GM23338 (cell line): ENCODE measurements at regions not wholly inside any gene's neighbourhood (a gene's known extent, or its start where the extent isn't known, plus 50 kb on each side); places are given as distances from the start of the nearest gene placed in this dataset.

Experiments
- ATAC-seq: fragments of 200-7000 bp; cut with Tn5 transposase; 3 replicates; pipeline ENCODE4 v1.9.1; 2020
- DNase-seq: peaks from one replicate; pipeline ENCODE4 v3.0.0-alpha.2; 2015; ENCODE audit warnings: low spot score
- H2AFZ ChIP-seq: fragments of 200-600 bp; sonication (generic); 2 replicates; pipeline ENCODE4 v1.8.0; 2016; ENCODE audit warnings: antibody characterized with exemption, mild to moderate bottlenecking, moderate library complexity
- H3F3A ChIP-seq: fragments of 200-600 bp; sonication (generic); replicated peaks from 2 replicates; pipeline ENCODE4 v1.8.0; 2017; ENCODE audit warnings: antibody characterized with exemption, mixed run types, low read depth
- H3K27ac ChIP-seq: fragments of 200-600 bp; sonication (generic); 2 replicates; pipeline ENCODE4 v1.6.1; 2016; ENCODE audit warnings: low read depth
- H3K27me3 ChIP-seq: fragments of 200-600 bp; sonication (generic); 2 replicates; pipeline ENCODE4 v1.8.0; 2016; ENCODE audit warnings: mild to moderate bottlenecking, mixed run types, moderate library complexity; ENCODE audit not compliant: insufficient read depth
- H3K36me3 ChIP-seq: fragments of 200-600 bp; sonication (generic); 2 replicates; pipeline ENCODE4 v1.8.0; 2016; ENCODE audit warnings: mild to moderate bottlenecking; ENCODE audit not compliant: insufficient read depth
- H3K4me1 ChIP-seq: fragments of 200-600 bp; sonication (generic); 2 replicates; pipeline ENCODE4 v1.8.0; 2016; ENCODE audit warnings: mild to moderate bottlenecking, moderate library complexity; ENCODE audit not compliant: insufficient read depth
- H3K4me2 ChIP-seq: fragments of 200-600 bp; sonication (generic); 2 replicates; pipeline ENCODE4 v1.7.1; 2017; ENCODE audit warnings: mixed run types
- H3K4me3 ChIP-seq: fragments of 200-600 bp; sonication (generic); 2 replicates; pipeline ENCODE4 v1.6.1; 2016; ENCODE audit warnings: mixed run types
- H3K79me2 ChIP-seq: fragments of 200-600 bp; sonication (generic); replicated peaks from 2 replicates; pipeline ENCODE4 v1.8.0; 2017; ENCODE audit warnings: mild to moderate bottlenecking; ENCODE audit not compliant: insufficient read depth
- H3K9me2 ChIP-seq: fragments of 200-600 bp; sonication (generic); 2 replicates; pipeline ENCODE4 v1.8.0; 2017; ENCODE audit not compliant: insufficient read depth
- H4K20me1 ChIP-seq: fragments of 200-600 bp; sonication (generic); replicated peaks from 2 replicates; pipeline ENCODE4 v1.8.0; 2017; ENCODE audit warnings: mild to moderate bottlenecking; ENCODE audit not compliant: insufficient read depth
- H3K27ac Mint-ChIP-seq: 2 replicates; pipeline ENCODE4 v1.8.0; 2020; ENCODE audit warnings: inconsistent platforms, mild to moderate bottlenecking, moderate library complexity, mixed read lengths
- H3K27me3 Mint-ChIP-seq: 3 replicates; pipeline ENCODE4 v1.8.0; 2022; ENCODE audit warnings: low read depth, mild to moderate bottlenecking, moderate library complexity, mixed read lengths, inconsistent platforms; ENCODE audit not compliant: insufficient read depth, poor library complexity
- H3K36me3 Mint-ChIP-seq: 3 replicates; pipeline ENCODE4 v1.8.0; 2021; ENCODE audit warnings: low read depth, mild to moderate bottlenecking, inconsistent platforms, moderate library complexity, mixed read lengths
- H3K4me1 Mint-ChIP-seq: 3 replicates; pipeline ENCODE4 v1.8.0; 2020; ENCODE audit warnings: mild to moderate bottlenecking, inconsistent platforms, mixed read lengths
- H3K4me3 Mint-ChIP-seq: 3 replicates; pipeline ENCODE4 v1.8.0; 2021; ENCODE audit warnings: moderate library complexity, mild to moderate bottlenecking, inconsistent platforms, mixed read lengths
- H3K9me3 Mint-ChIP-seq: 3 replicates; pipeline ENCODE4 v1.8.0; 2020; ENCODE audit warnings: moderate library complexity, mild to moderate bottlenecking, inconsistent platforms, mixed read lengths
- CREB1 ChIP-seq: fragments of 250-450 bp; sonication (Bioruptor Pico); IDR thresholded peaks from 2 replicates; pipeline ENCODE4 v1.5.0; 2020; ENCODE audit warnings: low read depth, mild to moderate bottlenecking, moderate library complexity
- CTCF ChIP-seq, 2 experiments: fragments of 200-600 bp in 1 of 2; sonication (generic) in 1 of 2; conservative IDR thresholded peaks; 2 replicates each; pipeline versions ENCODE4 v1.5.1 to v1.6.1; 2016 to 2017; ENCODE audit warnings: antibody characterized with exemption in 2 of 2, low read depth in 2 of 2, mild to moderate bottlenecking in 2 of 2, moderate library complexity in 1 of 2
- EZH2 ChIP-seq: fragments of 200-600 bp; sonication (generic); IDR thresholded peaks from one replicate; pipeline ENCODE4 v1.8.0; 2017; ENCODE audit warnings: antibody characterized with exemption, mild to moderate bottlenecking, low read depth; ENCODE audit not compliant: unreplicated experiment
- EZH2phosphoT487 ChIP-seq: fragments of 200-600 bp; sonication (generic); IDR thresholded peaks from one replicate; pipeline ENCODE4 v1.8.1; 2018; ENCODE audit warnings: antibody characterized with exemption; ENCODE audit not compliant: unreplicated experiment
- JUNB ChIP-seq: IDR thresholded peaks from one replicate; pipeline ENCODE4 v1.6.1; 2016; ENCODE audit warnings: antibody characterized with exemption; ENCODE audit not compliant: unreplicated experiment
- NANOG ChIP-seq: IDR thresholded peaks from 2 replicates; pipeline ENCODE4 v1.6.1; 2016; ENCODE audit warnings: antibody characterized with exemption, borderline replicate concordance
- POLR2AphosphoS5 ChIP-seq: IDR thresholded peaks from 2 replicates; pipeline ENCODE4 v1.6.1; 2016; ENCODE audit warnings: antibody characterized with exemption, low read depth
- STAT1 ChIP-seq: IDR thresholded peaks from one replicate; pipeline ENCODE4 v1.6.1; 2016; ENCODE audit warnings: antibody characterized with exemption; ENCODE audit not compliant: unreplicated experiment
- ZNF114 ChIP-seq: fragments of 250-450 bp; sonication (Bioruptor Pico); IDR thresholded peaks from 2 replicates; pipeline ENCODE4 v1.5.0; 2020; ENCODE audit warnings: mild to moderate bottlenecking, moderate library complexity
- ZNF331 ChIP-seq: fragments of 250-450 bp; sonication (Bioruptor Pico); IDR thresholded peaks from 2 replicates; pipeline ENCODE4 v1.5.0; 2020; ENCODE audit warnings: low read depth, mild to moderate bottlenecking, moderate library complexity
- TF ChIP-seq, protein P1 (sequence below): fragments of 250-450 bp; sonication (Bioruptor Pico); IDR thresholded peaks from 2 replicates; pipeline ENCODE4 v1.5.0; 2020; ENCODE audit warnings: mild to moderate bottlenecking, moderate library complexity
- TF ChIP-seq, protein P2 (sequence below): IDR thresholded peaks from one replicate; pipeline ENCODE4 v1.6.1; 2018; ENCODE audit warnings: antibody characterized with exemption; ENCODE audit not compliant: unreplicated experiment
- TF ChIP-seq, protein P3 (sequence below): IDR thresholded peaks from 2 replicates; pipeline ENCODE4 v1.6.1; 2016; ENCODE audit warnings: antibody characterized with exemption

DNA sequence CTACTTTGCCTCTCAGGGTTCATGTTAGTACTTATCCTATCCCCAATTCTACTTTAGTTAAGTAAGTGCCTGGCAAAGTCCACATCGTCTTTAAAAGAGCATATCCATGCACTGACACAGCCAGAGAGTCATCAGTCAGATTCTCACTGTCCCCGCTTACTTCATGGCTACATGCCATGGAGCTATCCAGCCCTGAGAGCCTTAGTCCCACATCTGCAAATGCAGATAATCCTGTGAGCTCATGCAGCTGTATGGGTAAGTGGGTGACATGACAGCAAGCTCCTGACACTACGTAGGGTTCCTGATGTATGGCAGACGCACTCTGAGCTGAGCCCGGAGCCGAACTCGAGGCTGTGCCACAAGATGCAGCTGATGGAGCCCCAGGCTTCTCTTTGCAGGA is 661.5 kb downstream of the LIG4 start:
- Histone ChIP-seq H3K4me1 (no peaks in the 10 kb centered on the region), H3F3A (no peaks in the 10 kb centered on the region), H3K27me3 (no peaks in the 10 kb centered on the region), H3K36me3 (no peaks in the 10 kb centered on the region), H3K4me2 (no peak overlapping the region), H3K79me2 (no peaks in the 10 kb centered on the region), H3K27ac (no peak overlapping the region), H2AFZ (no peak overlapping the region), H3K9me2 (no peaks in the 10 kb centered on the region), H3K4me3 (no peak overlapping the region), H4K20me1 (no peaks in the 10 kb centered on the region)
- Mint-ChIP-seq H3K9me3 (no peaks in the 10 kb centered on the region), H3K4me3 (no peak overlapping the region), H3K36me3 (no peaks in the 10 kb centered on the region), H3K27me3 (no peaks in the 10 kb centered on the region), H3K27ac (no peak overlapping the region), H3K4me1 (no peaks in the 10 kb centered on the region)
- ATAC-seq (0 out of 3 replicates have a peak, but pooled peaks have one; percentile 26), DNase-seq (no peak)
- no peak for TF ChIP-seq JUNB
- TF ChIP-seq, protein P1, sequence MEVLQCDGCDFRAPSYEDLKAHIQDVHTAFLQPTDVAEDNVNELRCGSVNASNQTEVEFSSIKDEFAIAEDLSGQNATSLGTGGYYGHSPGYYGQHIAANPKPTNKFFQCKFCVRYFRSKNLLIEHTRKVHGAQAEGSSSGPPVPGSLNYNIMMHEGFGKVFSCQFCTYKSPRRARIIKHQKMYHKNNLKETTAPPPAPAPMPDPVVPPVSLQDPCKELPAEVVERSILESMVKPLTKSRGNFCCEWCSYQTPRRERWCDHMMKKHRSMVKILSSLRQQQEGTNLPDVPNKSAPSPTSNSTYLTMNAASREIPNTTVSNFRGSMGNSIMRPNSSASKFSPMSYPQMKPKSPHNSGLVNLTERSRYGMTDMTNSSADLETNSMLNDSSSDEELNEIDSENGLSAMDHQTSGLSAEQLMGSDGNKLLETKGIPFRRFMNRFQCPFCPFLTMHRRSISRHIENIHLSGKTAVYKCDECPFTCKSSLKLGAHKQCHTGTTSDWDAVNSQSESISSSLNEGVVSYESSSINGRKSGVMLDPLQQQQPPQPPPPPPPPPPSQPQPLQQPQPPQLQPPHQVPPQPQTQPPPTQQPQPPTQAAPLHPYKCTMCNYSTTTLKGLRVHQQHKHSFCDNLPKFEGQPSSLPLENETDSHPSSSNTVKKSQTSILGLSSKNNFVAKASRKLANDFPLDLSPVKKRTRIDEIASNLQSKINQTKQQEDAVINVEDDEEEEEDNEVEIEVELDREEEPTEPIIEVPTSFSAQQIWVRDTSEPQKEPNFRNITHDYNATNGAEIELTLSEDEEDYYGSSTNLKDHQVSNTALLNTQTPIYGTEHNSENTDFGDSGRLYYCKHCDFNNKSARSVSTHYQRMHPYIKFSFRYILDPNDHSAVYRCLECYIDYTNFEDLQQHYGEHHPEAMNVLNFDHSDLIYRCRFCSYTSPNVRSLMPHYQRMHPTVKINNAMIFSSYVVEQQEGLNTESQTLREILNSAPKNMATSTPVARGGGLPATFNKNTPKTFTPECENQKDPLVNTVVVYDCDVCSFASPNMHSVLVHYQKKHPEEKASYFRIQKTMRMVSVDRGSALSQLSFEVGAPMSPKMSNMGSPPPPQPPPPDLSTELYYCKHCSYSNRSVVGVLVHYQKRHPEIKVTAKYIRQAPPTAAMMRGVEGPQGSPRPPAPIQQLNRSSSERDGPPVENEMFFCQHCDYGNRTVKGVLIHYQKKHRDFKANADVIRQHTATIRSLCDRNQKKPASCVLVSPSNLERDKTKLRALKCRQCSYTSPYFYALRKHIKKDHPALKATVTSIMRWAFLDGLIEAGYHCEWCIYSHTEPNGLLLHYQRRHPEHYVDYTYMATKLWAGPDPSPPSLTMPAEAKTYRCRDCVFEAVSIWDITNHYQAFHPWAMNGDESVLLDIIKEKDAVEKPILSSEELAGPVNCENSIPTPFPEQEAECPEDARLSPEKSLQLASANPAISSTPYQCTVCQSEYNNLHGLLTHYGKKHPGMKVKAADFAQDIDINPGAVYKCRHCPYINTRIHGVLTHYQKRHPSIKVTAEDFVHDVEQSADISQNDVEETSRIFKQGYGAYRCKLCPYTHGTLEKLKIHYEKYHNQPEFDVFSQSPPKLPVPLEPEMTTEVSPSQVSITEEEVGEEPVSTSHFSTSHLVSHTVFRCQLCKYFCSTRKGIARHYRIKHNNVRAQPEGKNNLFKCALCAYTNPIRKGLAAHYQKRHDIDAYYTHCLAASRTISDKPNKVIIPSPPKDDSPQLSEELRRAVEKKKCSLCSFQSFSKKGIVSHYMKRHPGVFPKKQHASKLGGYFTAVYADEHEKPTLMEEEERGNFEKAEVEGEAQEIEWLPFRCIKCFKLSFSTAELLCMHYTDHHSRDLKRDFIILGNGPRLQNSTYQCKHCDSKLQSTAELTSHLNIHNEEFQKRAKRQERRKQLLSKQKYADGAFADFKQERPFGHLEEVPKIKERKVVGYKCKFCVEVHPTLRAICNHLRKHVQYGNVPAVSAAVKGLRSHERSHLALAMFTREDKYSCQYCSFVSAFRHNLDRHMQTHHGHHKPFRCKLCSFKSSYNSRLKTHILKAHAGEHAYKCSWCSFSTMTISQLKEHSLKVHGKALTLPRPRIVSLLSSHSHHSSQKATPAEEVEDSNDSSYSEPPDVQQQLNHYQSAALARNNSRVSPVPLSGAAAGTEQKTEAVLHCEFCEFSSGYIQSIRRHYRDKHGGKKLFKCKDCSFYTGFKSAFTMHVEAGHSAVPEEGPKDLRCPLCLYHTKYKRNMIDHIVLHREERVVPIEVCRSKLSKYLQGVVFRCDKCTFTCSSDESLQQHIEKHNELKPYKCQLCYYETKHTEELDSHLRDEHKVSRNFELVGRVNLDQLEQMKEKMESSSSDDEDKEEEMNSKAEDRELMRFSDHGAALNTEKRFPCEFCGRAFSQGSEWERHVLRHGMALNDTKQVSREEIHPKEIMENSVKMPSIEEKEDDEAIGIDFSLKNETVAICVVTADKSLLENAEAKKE (CRISPR knock-in tag), result no peak
- no peak for TF ChIP-seq STAT1
- TF ChIP-seq POLR2AphosphoS5, result no peak
- TF ChIP-seq, protein P2, sequence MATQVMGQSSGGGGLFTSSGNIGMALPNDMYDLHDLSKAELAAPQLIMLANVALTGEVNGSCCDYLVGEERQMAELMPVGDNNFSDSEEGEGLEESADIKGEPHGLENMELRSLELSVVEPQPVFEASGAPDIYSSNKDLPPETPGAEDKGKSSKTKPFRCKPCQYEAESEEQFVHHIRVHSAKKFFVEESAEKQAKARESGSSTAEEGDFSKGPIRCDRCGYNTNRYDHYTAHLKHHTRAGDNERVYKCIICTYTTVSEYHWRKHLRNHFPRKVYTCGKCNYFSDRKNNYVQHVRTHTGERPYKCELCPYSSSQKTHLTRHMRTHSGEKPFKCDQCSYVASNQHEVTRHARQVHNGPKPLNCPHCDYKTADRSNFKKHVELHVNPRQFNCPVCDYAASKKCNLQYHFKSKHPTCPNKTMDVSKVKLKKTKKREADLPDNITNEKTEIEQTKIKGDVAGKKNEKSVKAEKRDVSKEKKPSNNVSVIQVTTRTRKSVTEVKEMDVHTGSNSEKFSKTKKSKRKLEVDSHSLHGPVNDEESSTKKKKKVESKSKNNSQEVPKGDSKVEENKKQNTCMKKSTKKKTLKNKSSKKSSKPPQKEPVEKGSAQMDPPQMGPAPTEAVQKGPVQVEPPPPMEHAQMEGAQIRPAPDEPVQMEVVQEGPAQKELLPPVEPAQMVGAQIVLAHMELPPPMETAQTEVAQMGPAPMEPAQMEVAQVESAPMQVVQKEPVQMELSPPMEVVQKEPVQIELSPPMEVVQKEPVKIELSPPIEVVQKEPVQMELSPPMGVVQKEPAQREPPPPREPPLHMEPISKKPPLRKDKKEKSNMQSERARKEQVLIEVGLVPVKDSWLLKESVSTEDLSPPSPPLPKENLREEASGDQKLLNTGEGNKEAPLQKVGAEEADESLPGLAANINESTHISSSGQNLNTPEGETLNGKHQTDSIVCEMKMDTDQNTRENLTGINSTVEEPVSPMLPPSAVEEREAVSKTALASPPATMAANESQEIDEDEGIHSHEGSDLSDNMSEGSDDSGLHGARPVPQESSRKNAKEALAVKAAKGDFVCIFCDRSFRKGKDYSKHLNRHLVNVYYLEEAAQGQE, result no peak
- no peak for TF ChIP-seq NANOG
- no peak for TF ChIP-seq ZNF331
- TF ChIP-seq CREB1 (CRISPR knock-in tag), result no peak
- TF ChIP-seq EZH2phosphoT487, result no peak
- TF ChIP-seq ZNF114 (CRISPR knock-in tag), result no peak
- no peak for TF ChIP-seq EZH2
- TF ChIP-seq, protein P3, sequence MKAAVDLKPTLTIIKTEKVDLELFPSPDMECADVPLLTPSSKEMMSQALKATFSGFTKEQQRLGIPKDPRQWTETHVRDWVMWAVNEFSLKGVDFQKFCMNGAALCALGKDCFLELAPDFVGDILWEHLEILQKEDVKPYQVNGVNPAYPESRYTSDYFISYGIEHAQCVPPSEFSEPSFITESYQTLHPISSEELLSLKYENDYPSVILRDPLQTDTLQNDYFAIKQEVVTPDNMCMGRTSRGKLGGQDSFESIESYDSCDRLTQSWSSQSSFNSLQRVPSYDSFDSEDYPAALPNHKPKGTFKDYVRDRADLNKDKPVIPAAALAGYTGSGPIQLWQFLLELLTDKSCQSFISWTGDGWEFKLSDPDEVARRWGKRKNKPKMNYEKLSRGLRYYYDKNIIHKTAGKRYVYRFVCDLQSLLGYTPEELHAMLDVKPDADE, result no peak
- no peak for TF ChIP-seq CTCF (conservative IDR thresholded peaks at IDR 0.05; ENCODE audit: low read depth in 2 of 2)
